ENCODE measurements at regions not wholly inside any gene's neighbourhood (a gene's known extent, or its start where the extent isn't known, plus 50 kb on each side); places are given as distances from the start of the nearest gene placed in this dataset.

GRCh38 chr7:25279705-25280104 lies 51.4 kb upstream of the NPVF start:
- TF ChIP-seq CTCF (conservative IDR thresholded peaks at IDR 0.05; ENCODE audit: control insufficient read depth, insufficient read depth, low read depth, low read length), result no peak
- H3K4me3 ChIP-seq (ENCODE audit: control insufficient read depth, low read depth, low read length), result no peak overlapping the region
- DNase-seq (ENCODE audit: low read depth), result no peak

DNA sequence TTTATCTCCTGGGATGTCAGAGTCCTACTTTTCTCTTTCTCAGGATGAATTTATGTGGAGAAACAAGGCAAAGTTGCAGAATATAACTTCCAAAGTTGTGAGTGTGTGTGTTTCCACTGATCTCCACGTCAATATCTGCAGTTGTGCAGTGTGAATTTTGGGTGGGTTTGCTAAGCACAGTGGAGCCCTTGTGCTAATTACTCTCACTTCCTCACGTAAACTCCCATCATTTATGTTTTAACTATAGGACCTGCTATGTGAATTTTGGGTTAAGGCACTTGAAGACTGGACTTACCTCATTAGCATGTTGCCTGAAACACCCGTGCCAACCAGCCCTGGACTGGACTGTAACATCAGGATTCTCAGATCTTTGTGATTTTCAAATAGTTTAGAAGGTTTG lies 51.9 kb upstream of the NPVF start:
- TF ChIP-seq CTCF (conservative IDR thresholded peaks at IDR 0.05; ENCODE audit: control insufficient read depth, insufficient read depth, low read depth, low read length), result no peak
- no peak for DNase-seq (ENCODE audit: low read depth)
- H3K4me3 ChIP-seq (ENCODE audit: control insufficient read depth, low read depth, low read length), result no peak overlapping the region

DNA sequence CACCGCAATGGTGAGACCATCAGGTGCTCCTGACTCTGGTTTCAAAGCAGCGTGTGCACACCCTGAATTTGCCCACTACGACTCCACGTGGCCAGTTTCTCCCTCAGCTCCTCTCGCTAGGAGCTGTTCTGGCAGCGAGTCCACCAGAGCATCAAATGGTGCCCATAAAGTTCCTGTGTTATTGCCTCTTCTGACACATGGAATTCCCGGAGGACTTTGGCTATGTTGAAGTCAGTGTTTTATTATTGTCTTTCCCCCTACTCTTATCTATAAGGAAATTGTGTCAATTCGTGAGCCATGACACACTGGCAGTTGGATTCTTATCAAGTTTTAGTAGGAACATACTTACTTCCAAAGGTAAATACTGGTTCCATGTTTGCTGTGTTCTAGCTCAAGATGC lies 53.9 kb upstream of the NPVF start:
- DNase-seq (ENCODE audit: low read depth), result no peak
- TF ChIP-seq CTCF (conservative IDR thresholded peaks at IDR 0.05; ENCODE audit: control insufficient read depth, insufficient read depth, low read depth, low read length), result no peak
- H3K4me3 ChIP-seq (ENCODE audit: control insufficient read depth, low read depth, low read length), result no peak overlapping the region

DNA sequence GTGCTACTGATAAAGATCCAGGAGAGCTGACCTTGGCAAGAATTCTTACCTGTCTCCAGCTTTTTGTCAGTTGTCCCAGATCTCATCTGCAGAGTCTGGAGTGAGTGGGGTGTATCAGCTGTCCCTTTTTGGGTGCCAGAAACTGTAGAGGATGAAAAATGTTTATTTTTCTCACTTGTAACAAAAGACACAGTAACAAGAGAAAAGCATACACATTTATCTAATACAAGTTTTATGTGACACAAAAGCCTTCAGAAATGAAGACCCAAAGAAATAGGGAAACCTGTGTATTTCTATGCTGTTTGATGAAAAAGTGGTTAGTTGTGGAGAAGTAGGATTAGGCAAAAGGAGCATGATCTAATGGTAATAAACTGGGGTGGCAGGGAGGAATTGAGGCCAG lies 58.5 kb upstream of the NPVF start:
- H3K4me3 ChIP-seq (ENCODE audit: control insufficient read depth, low read depth, low read length), result no peak overlapping the region
- TF ChIP-seq CTCF (conservative IDR thresholded peaks at IDR 0.05; ENCODE audit: control insufficient read depth, insufficient read depth, low read depth, low read length), result no peak
- DNase-seq (ENCODE audit: low read depth), result no peak

DNA sequence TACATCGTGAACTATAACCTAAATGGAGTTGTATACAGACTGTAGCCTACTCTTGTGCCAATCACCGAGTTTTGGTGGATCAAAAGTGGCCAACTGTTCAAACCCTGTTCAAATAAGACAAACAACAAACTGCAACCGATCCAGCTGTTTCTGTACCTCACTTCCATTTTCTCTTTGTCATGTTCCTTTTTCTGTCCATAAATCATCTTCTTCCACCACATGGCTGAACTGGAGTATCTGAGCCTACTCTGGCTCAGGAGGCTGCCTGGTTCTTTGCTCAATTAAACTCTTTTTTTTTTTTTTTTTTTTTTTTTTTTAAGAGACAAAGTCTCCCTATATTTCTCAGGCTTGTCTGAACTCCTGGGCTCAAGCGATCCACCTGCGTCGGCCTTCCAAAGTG lies 59.0 kb upstream of the NPVF start:
- no peak overlapping the region for H3K4me3 ChIP-seq (ENCODE audit: control insufficient read depth, low read depth, low read length)
- no peak for DNase-seq (ENCODE audit: low read depth)
- TF ChIP-seq CTCF (conservative IDR thresholded peaks at IDR 0.05; ENCODE audit: control insufficient read depth, insufficient read depth, low read depth, low read length), result no peak

GRCh38 chr7:25288556-25289307 lies 60.4 kb upstream of the NPVF start:
- no peak for DNase-seq (ENCODE audit: low read depth)
- no peak for TF ChIP-seq CTCF (conservative IDR thresholded peaks at IDR 0.05; ENCODE audit: control insufficient read depth, insufficient read depth, low read depth, low read length)
- no peak overlapping the region for H3K4me3 ChIP-seq (ENCODE audit: control insufficient read depth, low read depth, low read length)

- no peak for DNase-seq (ENCODE audit: low read depth)
- no peak overlapping the region for H3K4me3 ChIP-seq (ENCODE audit: control insufficient read depth, low read depth, low read length)
These were observed 61.2 kb upstream of the NPVF start for GRCh38 chr7:25289518-25289917.

More at GRCh38 chr7:25289518-25289917, 61.2 kb upstream of the NPVF start:
- no peak for TF ChIP-seq CTCF (conservative IDR thresholded peaks at IDR 0.05; ENCODE audit: control insufficient read depth, insufficient read depth, low read depth, low read length)
